ENCODE measurements at regions not wholly inside any gene's neighbourhood (a gene's known extent, or its start where the extent isn't known, plus 50 kb on each side); places are given as distances from the start of the nearest gene placed in this dataset.

GRCh38 chr7:85882335-85882734 is 695.5 kb upstream of the SEMA3D start:
- no peaks in the 10 kb centered on the region for H3K4me1 ChIP-seq (ENCODE audit: control insufficient read depth in 5 of 5, insufficient read depth in 5 of 5, low read length in 5 of 5)
- DNase-seq (no peak), ATAC-seq (ENCODE audit: insufficient read depth, low FRiP score) (no peak)
- no peaks in the 10 kb centered on the region for H3K27me3 ChIP-seq (ENCODE audit: control insufficient read depth in 3 of 3, insufficient read depth in 3 of 3, low read length in 2 of 3)
- no peak for TF ChIP-seq CTCF (IDR thresholded peaks at IDR 0.05; ENCODE audit: control extremely low read depth, extremely low read depth)
- no peak overlapping the region for H3K9ac ChIP-seq (ENCODE audit: insufficient read depth in 1 of 2, low read length in 2 of 2)
- WGBS, 2 donors, result 75 to 84% methylated on average over 1 of the region's 1 CpG
- H3K9me3 ChIP-seq (ENCODE audit: control insufficient read depth in 4 of 4, insufficient read depth in 3 of 4, low read length in 3 of 4), result no peaks in the 10 kb centered on the region
- H3K4me3 ChIP-seq, result no peak overlapping the region
- no peaks in the 10 kb centered on the region for H3K36me3 ChIP-seq (ENCODE audit: control insufficient read depth in 4 of 4, insufficient read depth in 4 of 4, low read length in 4 of 4)
- no peak overlapping the region for H3K27ac ChIP-seq (ENCODE audit: low read depth in 1 of 2, low read length in 1 of 2)

- H3K27ac ChIP-seq (ENCODE audit: low read depth in 1 of 2, low read length in 1 of 2), result no peak overlapping the region
- no peaks in the 10 kb centered on the region for H3K36me3 ChIP-seq (ENCODE audit: control insufficient read depth in 4 of 4, insufficient read depth in 4 of 4, low read length in 4 of 4)
- WGBS, 2 donors, result 77 to 91% methylated on average over 1 of the region's 1 CpG
Observed at GRCh38 chr7:85875398-85875797, 688.5 kb upstream of the SEMA3D start.

DNA sequence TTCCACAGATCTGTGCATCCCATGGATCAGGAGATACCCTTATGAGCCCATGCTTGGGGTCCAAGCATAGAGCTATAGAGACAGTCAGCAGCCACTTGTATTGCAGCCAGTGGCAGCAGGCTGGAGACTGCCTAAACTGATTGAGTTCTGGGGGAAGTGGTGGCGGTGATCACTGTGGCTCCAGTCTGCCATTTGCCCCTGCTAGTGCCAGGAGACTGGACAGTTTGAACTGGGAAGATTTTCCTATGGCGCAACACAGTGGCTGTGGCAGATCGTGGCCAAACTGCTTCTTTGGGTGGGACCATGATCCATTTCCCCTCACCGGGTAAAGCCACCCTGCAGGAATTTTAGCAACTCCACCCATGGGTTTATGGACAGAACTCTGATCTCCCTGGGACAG is 679.7 kb upstream of the SEMA3D start:
- no peaks in the 10 kb centered on the region for H3K27me3 ChIP-seq (ENCODE audit: control insufficient read depth in 3 of 3, insufficient read depth in 3 of 3, low read length in 2 of 3)
- no peak for TF ChIP-seq CTCF (IDR thresholded peaks at IDR 0.05; ENCODE audit: control extremely low read depth, extremely low read depth)
- no peaks in the 10 kb centered on the region for H3K4me1 ChIP-seq (ENCODE audit: control insufficient read depth in 5 of 5, insufficient read depth in 5 of 5, low read length in 5 of 5)
- ATAC-seq (ENCODE audit: insufficient read depth, low FRiP score) (no peak), DNase-seq (no peak)
- no peak overlapping the region for H3K27ac ChIP-seq (ENCODE audit: low read depth in 1 of 2, low read length in 1 of 2)
- H3K4me3 ChIP-seq, result no peak overlapping the region
- 76 to 91% methylated on average over 4 of the region's 4 CpGs for WGBS, 2 donors
- peaks cover 0 to 5% (median 2%) of the 10 kb centered on the region in 4 donors for H3K9me3 ChIP-seq (ENCODE audit: control insufficient read depth in 4 of 4, insufficient read depth in 3 of 4, low read length in 3 of 4)
- H3K9ac ChIP-seq (ENCODE audit: insufficient read depth in 1 of 2, low read length in 2 of 2), result no peak overlapping the region
- H3K36me3 ChIP-seq (ENCODE audit: control insufficient read depth in 4 of 4, insufficient read depth in 4 of 4, low read length in 4 of 4), result no peaks in the 10 kb centered on the region

More at GRCh38 chr7:85875398-85875797, 688.5 kb upstream of the SEMA3D start:
- ATAC-seq (ENCODE audit: insufficient read depth, low FRiP score) (no peak), DNase-seq (no peak)
- H3K9me3 ChIP-seq (ENCODE audit: control insufficient read depth in 4 of 4, insufficient read depth in 3 of 4, low read length in 3 of 4), result no peaks in the 10 kb centered on the region
- H3K27me3 ChIP-seq (ENCODE audit: control insufficient read depth in 3 of 3, insufficient read depth in 3 of 3, low read length in 2 of 3), result no peaks in the 10 kb centered on the region
- H3K4me3 ChIP-seq, result no peak overlapping the region
- H3K9ac ChIP-seq (ENCODE audit: insufficient read depth in 1 of 2, low read length in 2 of 2), result no peak overlapping the region
- H3K4me1 ChIP-seq (ENCODE audit: control insufficient read depth in 5 of 5, insufficient read depth in 5 of 5, low read length in 5 of 5), result no peaks in the 10 kb centered on the region
- TF ChIP-seq CTCF (IDR thresholded peaks at IDR 0.05; ENCODE audit: control extremely low read depth, extremely low read depth), result no peak

DNA sequence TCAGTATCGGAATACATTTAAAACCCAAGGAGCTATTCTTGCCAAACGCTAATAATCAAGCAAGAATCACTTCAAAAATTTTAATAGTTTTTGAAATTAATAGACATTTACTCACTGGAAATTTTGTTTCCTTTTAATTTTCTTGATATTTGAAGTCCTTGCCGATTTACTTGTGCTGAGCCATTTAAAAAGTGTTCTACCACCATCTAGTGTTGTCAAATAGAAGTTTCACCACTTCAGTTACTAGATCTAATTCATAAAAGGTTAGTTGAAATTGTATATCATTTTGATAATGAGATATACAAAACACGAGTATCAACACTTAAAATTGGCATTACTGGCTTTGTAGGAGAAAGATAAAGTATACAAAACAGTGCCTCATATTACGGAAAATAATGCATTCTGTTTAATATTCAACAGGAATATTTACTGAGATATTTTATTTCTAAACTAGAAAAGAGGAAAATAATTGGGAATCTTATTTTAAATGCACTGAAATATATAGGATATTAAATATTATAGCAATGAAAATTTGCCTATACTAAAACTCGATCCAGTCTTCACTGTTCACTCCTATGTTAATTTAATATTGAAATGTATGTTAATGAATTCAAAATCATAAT is 664.8 kb upstream of the SEMA3D start:
- 48 to 57% methylated on average over 6 of the region's 6 CpGs for WGBS, 2 donors
- Histone ChIP-seq H3K36me3 (ENCODE audit: control insufficient read depth in 4 of 4, insufficient read depth in 4 of 4, low read length in 4 of 4) (no peaks in the 10 kb centered on the region), H3K4me1 (ENCODE audit: control insufficient read depth in 5 of 5, insufficient read depth in 5 of 5, low read length in 5 of 5) (no peaks in the 10 kb centered on the region), H3K9me3 (ENCODE audit: control insufficient read depth in 4 of 4, insufficient read depth in 3 of 4, low read length in 3 of 4) (no peaks in the 10 kb centered on the region), H3K27me3 (ENCODE audit: control insufficient read depth in 3 of 3, insufficient read depth in 3 of 3, low read length in 2 of 3) (no peaks in the 10 kb centered on the region), H3K27ac (ENCODE audit: low read depth in 1 of 2, low read length in 1 of 2) (no peak overlapping the region), H3K4me3 (no peak overlapping the region), H3K9ac (ENCODE audit: insufficient read depth in 1 of 2, low read length in 2 of 2) (no peak overlapping the region)
- ATAC-seq (ENCODE audit: insufficient read depth, low FRiP score), result no peak
- no peak for TF ChIP-seq CTCF (IDR thresholded peaks at IDR 0.05; ENCODE audit: control extremely low read depth, extremely low read depth)
- DNase-seq, result peak in 2 of 3 donors; percentile 68 to 85
